HCT116 (cell line): ENCODE measurements at regions not wholly inside any gene's neighbourhood (a gene's known extent, or its start where the extent isn't known, plus 50 kb on each side); places are given as distances from the start of the nearest gene placed in this dataset.

Experiments
- ATAC-seq: fragments of 200-7000 bp; cut with Tn5 transposase; 2 replicates; pipeline ENCODE4 v1.9.1; 2020; ENCODE audit warnings: mild to moderate bottlenecking, moderate library complexity
- BruUV-seq: library from RNA; stranded (reverse); fragments of 400-500 nt; replicated peaks from 2 replicates; lab custom pipeline; 2021; lab: Mats Ljungman, UMichigan
- CTCF ChIA-PET: fragments of 300-600 bp; sonication (Branson Sonifier 250); formaldehyde crosslinking; loops from one replicate; lab custom pipeline; 2021; ENCODE audit warnings: antibody characterized with exemption; lab: Charles Lee
- POLR2A ChIA-PET: fragments of 300-600, 350-600 bp; sonication (Branson Sonifier 250); formaldehyde crosslinking; loops from one replicate; lab custom pipeline; 2021; ENCODE audit warnings: antibody characterized with exemption; lab: Charles Lee
- RAD21 ChIA-PET, 2 experiments: fragments of 300-600 bp; sonication (Branson Sonifier 250); formaldehyde crosslinking; loops; one replicate each; lab custom pipeline; 2023; ENCODE audit warnings: low total read pairs in 2 of 2; ENCODE audit not compliant: uncharacterized antibody in 2 of 2, unreplicated experiment in 2 of 2, low non-redundant PET in 1 of 2; lab: Charles Lee
- DNase-seq: peaks from one replicate; pipeline ENCODE4 v3.0.0-alpha.2; 2010; ENCODE audit warnings: low read depth, low spot score
- H2AFZ ChIP-seq: fragments of 200-600 bp; shearing (Covaris generic), sonication (generic); 2 replicates; pipeline ENCODE4 v1.6.1; 2017; ENCODE audit warnings: low read depth, mixed run types, mixed read lengths, antibody characterized with exemption, low read length; ENCODE audit not compliant: poor library complexity, severe bottlenecking
- H3K27ac ChIP-seq: 2 replicates; pipeline ENCODE4 v1.5.1; 2012; ENCODE audit warnings: low read depth, low read length
- H3K27me3 ChIP-seq: fragments of 200-600 bp; sonication (generic); 2 replicates; pipeline ENCODE4 v1.6.1; 2016; ENCODE audit warnings: mixed run types, low read length, mixed read lengths; ENCODE audit not compliant: insufficient read depth
- H3K36me3 ChIP-seq, 2 experiments: fragments of 200-500 bp in 1 of 2; fragments of 200-600 bp in 1 of 2; sonication (Bioruptor generic) in 1 of 2; sonication (generic) in 1 of 2; 2 replicates each; pipeline versions ENCODE4 v1.5.1 to v1.6.1; 2014 to 2016; ENCODE audit warnings: low read length in 2 of 2, inconsistent platforms in 1 of 2, mixed read lengths in 1 of 2, mixed run types in 1 of 2; ENCODE audit not compliant: insufficient read depth in 2 of 2, control insufficient read depth in 1 of 2
- H3K4me1 ChIP-seq, 2 experiments: fragments of 200-600 bp in 1 of 2; sonication (generic) in 1 of 2; 2 replicates each; pipeline versions ENCODE4 v1.5.1 to v1.6.1; 2012 to 2017; ENCODE audit warnings: low read length in 2 of 2, inconsistent platforms in 1 of 2, mild to moderate bottlenecking in 1 of 2, mixed read lengths in 1 of 2, mixed run types in 1 of 2, moderate library complexity in 1 of 2; ENCODE audit not compliant: insufficient read depth in 2 of 2, control insufficient read depth in 1 of 2
- H3K4me2 ChIP-seq: fragments of 200-600 bp; sonication (generic); 2 replicates; pipeline ENCODE4 v1.6.1; 2017; ENCODE audit warnings: mixed run types, low read length, mixed read lengths
- H3K4me3 ChIP-seq, 2 experiments: fragments of 200-600 bp in 1 of 2; sonication (generic) in 1 of 2; replicated peaks in 1 of 2; 2 replicates each; pipeline ENCODE4 v1.5.1; 2011 to 2016; ENCODE audit warnings: low read length in 2 of 2, control low read depth in 1 of 2, low read depth in 1 of 2, mild to moderate bottlenecking in 1 of 2, mixed read lengths in 1 of 2, mixed run types in 1 of 2
- H3K79me2 ChIP-seq: fragments of 200-600 bp; sonication (generic); 2 replicates; pipeline ENCODE4 v1.6.1; 2017; ENCODE audit warnings: mild to moderate bottlenecking, mixed run types, low read length, moderate library complexity, mixed read lengths; ENCODE audit not compliant: insufficient read depth
- H3K9ac ChIP-seq: fragments of 200-600 bp; sonication (generic); 2 replicates; pipeline ENCODE4 v1.6.1; 2016; ENCODE audit warnings: low read length, mixed read lengths
- H3K9me2 ChIP-seq: fragments of 200-600 bp; sonication (generic), shearing (Covaris generic); 2 replicates; pipeline ENCODE4 v1.6.1; 2017; ENCODE audit warnings: mixed run types, mild to moderate bottlenecking, moderate library complexity; ENCODE audit not compliant: insufficient read depth
- H3K9me3 ChIP-seq, 2 experiments: fragments of 200-500 bp in 1 of 2; fragments of 200-600 bp in 1 of 2; sonication (Bioruptor generic) in 1 of 2; sonication (generic) in 1 of 2; 2 replicates each; pipeline ENCODE4 v1.6.1; 2014 to 2017; ENCODE audit warnings: low read length in 2 of 2, mixed read lengths in 2 of 2, inconsistent platforms in 1 of 2, low read depth in 1 of 2, mild to moderate bottlenecking in 1 of 2, mixed run types in 1 of 2, moderate library complexity in 1 of 2; ENCODE audit not compliant: control insufficient read depth in 1 of 2, insufficient read depth in 1 of 2
- H4K20me1 ChIP-seq: fragments of 200-600 bp; sonication (generic), shearing (Covaris generic); 2 replicates; pipeline ENCODE4 v1.6.1; 2017; ENCODE audit warnings: mixed run types, mild to moderate bottlenecking, moderate library complexity; ENCODE audit not compliant: insufficient read depth
- ATF3 ChIP-seq: IDR thresholded peaks from 2 replicates; pipeline ENCODE4 v1.6.1; 2012
- CBX3 ChIP-seq: IDR thresholded peaks from 2 replicates; pipeline ENCODE4 v1.6.1; 2012; ENCODE audit warnings: low read depth
- CEBPB ChIP-seq: IDR thresholded peaks from 2 replicates; pipeline ENCODE4 v1.6.1; 2012; ENCODE audit warnings: low read depth
- EGR1 ChIP-seq: IDR thresholded peaks from 2 replicates; pipeline ENCODE4 v1.6.1; 2012; ENCODE audit warnings: low read depth
- ELF1 ChIP-seq: IDR thresholded peaks from 2 replicates; pipeline ENCODE4 v1.6.1; 2012; ENCODE audit warnings: low read depth, borderline replicate concordance
- EZH2 ChIP-seq: fragments of 200-600 bp; sonication (generic); IDR thresholded peaks from 2 replicates; pipeline ENCODE4 v1.6.1; 2017; ENCODE audit warnings: antibody characterized with exemption, mixed run types
- EZH2phosphoT487 ChIP-seq: fragments of 200-600 bp; IDR thresholded peaks from 2 replicates; pipeline ENCODE4 v1.6.1; 2018; ENCODE audit warnings: antibody characterized with exemption, borderline replicate concordance
- FOSL1 ChIP-seq: IDR thresholded peaks from 2 replicates; pipeline ENCODE4 v1.6.1; 2012; ENCODE audit warnings: low read depth
- JUND ChIP-seq: IDR thresholded peaks from 2 replicates; pipeline ENCODE4 v1.6.1; 2012
- POLR2A ChIP-seq: IDR thresholded peaks from 2 replicates; pipeline ENCODE4 v1.7.0; 2011; ENCODE audit warnings: borderline replicate concordance; ENCODE audit not compliant: insufficient read depth, insufficient read length; ENCODE audit errors: extremely low read depth
- POLR2AphosphoS5 ChIP-seq: IDR thresholded peaks from 2 replicates; pipeline ENCODE4 v1.6.1; 2011; ENCODE audit warnings: mild to moderate bottlenecking, low read depth, low read length, moderate library complexity
- SRF ChIP-seq: IDR thresholded peaks from 2 replicates; pipeline ENCODE4 v1.6.1; 2012; ENCODE audit warnings: low read depth
- YY1 ChIP-seq: IDR thresholded peaks from 2 replicates; pipeline ENCODE4 v1.6.1; 2011; ENCODE audit warnings: low read length, low read depth, moderate library complexity, mild to moderate bottlenecking; ENCODE audit not compliant: insufficient replicate concordance; ENCODE audit errors: extremely low read depth
- ZBTB33 ChIP-seq: IDR thresholded peaks from 2 replicates; pipeline ENCODE4 v1.6.1; 2011; ENCODE audit warnings: mild to moderate bottlenecking, low read length, moderate library complexity; ENCODE audit not compliant: insufficient replicate concordance; ENCODE audit errors: extremely low read depth
- ZNF274 ChIP-seq: fragments of 200-500 bp; sonication (Bioruptor generic); IDR thresholded peaks from 2 replicates; pipeline ENCODE4 v1.6.1; 2014; ENCODE audit warnings: mild to moderate bottlenecking, low read depth, low read length, inconsistent platforms
- intact Hi-C: fragments of 100-400 bp; cut with micrococcal nuclease; formaldehyde crosslinking; loops from 2 replicates; pipeline ENCODE4 v1.10.0; 2022
- TF ChIP-seq, protein P1 (sequence below), 3 experiments: fragments of 200-600 bp in 1 of 3; sonication (generic) in 1 of 3; IDR thresholded peaks in 2 of 3; conservative IDR thresholded peaks in 1 of 3; 2 replicates each; pipeline ENCODE4 v1.5.1; 2012 to 2017; ENCODE audit warnings: low read depth in 2 of 3, low read length in 2 of 3, antibody characterized with exemption in 1 of 3, borderline replicate concordance in 1 of 3, control low read depth in 1 of 3, mild to moderate bottlenecking in 1 of 3, mixed read lengths in 1 of 3, mixed run types in 1 of 3, moderate library complexity in 1 of 3; ENCODE audit not compliant: insufficient read depth in 1 of 3

DNA sequence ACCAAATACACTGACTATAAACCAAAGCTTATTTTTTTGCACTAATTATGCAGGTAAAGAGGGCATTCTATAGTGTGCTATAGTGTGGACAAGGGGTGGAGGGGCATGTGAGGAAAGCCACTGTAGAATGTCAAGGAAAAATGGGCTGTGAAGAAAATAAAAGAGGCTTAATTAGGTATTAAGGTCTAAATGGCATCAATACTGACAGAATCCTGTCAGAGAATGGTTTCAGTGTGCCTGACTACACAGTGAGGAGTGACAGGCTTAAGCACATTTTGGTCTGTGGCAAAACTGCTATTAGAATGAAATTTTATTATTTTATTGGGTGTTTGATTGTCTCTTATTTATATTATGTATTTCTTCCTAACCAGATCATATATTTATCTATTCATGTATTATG is 787.6 kb upstream of the CELF4 start (continued):
- TF ChIP-seq, protein P1, sequence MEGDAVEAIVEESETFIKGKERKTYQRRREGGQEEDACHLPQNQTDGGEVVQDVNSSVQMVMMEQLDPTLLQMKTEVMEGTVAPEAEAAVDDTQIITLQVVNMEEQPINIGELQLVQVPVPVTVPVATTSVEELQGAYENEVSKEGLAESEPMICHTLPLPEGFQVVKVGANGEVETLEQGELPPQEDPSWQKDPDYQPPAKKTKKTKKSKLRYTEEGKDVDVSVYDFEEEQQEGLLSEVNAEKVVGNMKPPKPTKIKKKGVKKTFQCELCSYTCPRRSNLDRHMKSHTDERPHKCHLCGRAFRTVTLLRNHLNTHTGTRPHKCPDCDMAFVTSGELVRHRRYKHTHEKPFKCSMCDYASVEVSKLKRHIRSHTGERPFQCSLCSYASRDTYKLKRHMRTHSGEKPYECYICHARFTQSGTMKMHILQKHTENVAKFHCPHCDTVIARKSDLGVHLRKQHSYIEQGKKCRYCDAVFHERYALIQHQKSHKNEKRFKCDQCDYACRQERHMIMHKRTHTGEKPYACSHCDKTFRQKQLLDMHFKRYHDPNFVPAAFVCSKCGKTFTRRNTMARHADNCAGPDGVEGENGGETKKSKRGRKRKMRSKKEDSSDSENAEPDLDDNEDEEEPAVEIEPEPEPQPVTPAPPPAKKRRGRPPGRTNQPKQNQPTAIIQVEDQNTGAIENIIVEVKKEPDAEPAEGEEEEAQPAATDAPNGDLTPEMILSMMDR (IDR thresholded peaks at IDR 0.05 in 2 of 3, conservative IDR thresholded peaks at IDR 0.05 in 1 of 3; ENCODE audit: borderline replicate concordance in 1 of 3, insufficient read depth in 1 of 3, low read depth in 2 of 3, low read length in 2 of 3): no peak
- TF ChIP-seq SRF (no peak), POLR2AphosphoS5 (no peak), EGR1 (no peak), JUND (no peak), YY1 (no peak), CEBPB (no peak)

GRCh38 chr18:38350141-38350540 is 784.5 kb upstream of the CELF4 start:
- H3K4me2 ChIP-seq: no peak overlapping the region
- ATAC-seq: no peak
- H3K9ac ChIP-seq: no peak overlapping the region
- no peak overlapping the region for H3K27ac ChIP-seq
- no peaks in the 10 kb centered on the region for H3K9me2 ChIP-seq
- peaks cover 0 to 8% of the 10 kb centered on the region in 2 experiments; a peak in 2 of 4 replicates for H3K9me3 ChIP-seq
- no peaks in the 10 kb centered on the region; the same call in 1 of the 2 replicates for H4K20me1 ChIP-seq
- H3K36me3 ChIP-seq: no peaks in the 10 kb centered on the region
- ChIA-PET RAD21 (no interaction called here), CTCF (no interaction called here), POLR2A (no interaction called here)
- no peaks in the 10 kb centered on the region for H3K79me2 ChIP-seq
- no peak overlapping the region for H3K4me3 ChIP-seq
- TF ChIP-seq ZBTB33: no peak
- no peak for TF ChIP-seq CEBPB
- TF ChIP-seq JUND: no peak
- no peak for TF ChIP-seq EGR1
- TF ChIP-seq ELF1: no peak
- TF ChIP-seq POLR2A: no peak
- no peak for TF ChIP-seq POLR2AphosphoS5
- TF ChIP-seq YY1: no peak
- no peak for TF ChIP-seq CBX3
- TF ChIP-seq EZH2phosphoT487: no peak
- no peak for TF ChIP-seq FOSL1
- no peak for TF ChIP-seq ATF3
- TF ChIP-seq EZH2: no peak
- no peak for TF ChIP-seq ZNF274
- no peak for DNase-seq
- H3K4me1 ChIP-seq: no peaks in the 10 kb centered on the region
- BruUV-seq: no TSS peak
- intact Hi-C loops: no loop called here
- H2AFZ ChIP-seq: no peak overlapping the region
- no peaks in the 10 kb centered on the region for H3K27me3 ChIP-seq
